ENCODE measurements at regions not wholly inside any gene's neighbourhood (a gene's known extent, or its start where the extent isn't known, plus 50 kb on each side); places are given as distances from the start of the nearest gene placed in this dataset.

DNA sequence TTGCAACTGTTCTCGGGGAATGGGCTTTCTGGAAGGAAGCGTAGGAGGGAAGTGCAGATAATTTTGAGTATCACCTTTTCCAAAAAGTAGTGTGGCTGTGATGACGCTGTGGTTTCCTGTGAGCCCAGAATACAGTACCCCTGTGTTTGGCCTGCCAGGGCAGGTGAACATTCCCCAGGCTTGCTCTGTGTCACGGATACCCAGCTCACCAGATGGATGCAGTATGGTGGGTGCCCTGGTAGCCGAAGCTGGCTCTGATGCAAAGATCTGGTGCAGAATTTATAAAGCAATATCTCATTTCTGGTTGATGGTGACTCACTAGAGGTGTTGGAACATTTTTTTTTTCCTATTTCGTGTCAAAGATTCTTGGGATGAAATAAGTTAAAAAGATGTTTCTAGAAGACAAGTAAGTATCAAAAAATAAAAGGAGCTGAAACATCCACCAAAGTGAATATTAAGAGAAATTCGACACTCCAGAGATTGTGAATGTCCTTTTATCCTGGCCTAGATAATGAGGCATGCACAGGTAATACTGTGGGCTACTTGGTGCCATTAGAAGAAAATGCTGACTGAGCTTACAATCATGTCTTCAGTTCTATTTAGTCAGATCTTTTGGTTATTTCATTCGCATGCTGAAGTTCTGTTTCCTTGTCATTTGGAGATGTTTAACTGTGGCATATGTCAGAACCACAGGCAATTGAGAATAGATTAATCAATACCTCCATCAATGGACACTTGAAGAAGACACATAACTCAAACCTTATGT is 200.1 kb downstream of the GADD45G start:
- Histone ChIP-seq H3K9me3 (no peaks in the 10 kb centered on the region), H3K27me3 (ENCODE audit: low read depth) (no peaks in the 10 kb centered on the region), H3K27ac (no peak overlapping the region), H3K4me3 (no peak overlapping the region), H3K36me3 (no peaks in the 10 kb centered on the region), H3K4me1 (peaks cover 14% of the 10 kb centered on the region)
- ATAC-seq (no peak), DNase-seq (no peak)
- TF ChIP-seq, protein P1, sequence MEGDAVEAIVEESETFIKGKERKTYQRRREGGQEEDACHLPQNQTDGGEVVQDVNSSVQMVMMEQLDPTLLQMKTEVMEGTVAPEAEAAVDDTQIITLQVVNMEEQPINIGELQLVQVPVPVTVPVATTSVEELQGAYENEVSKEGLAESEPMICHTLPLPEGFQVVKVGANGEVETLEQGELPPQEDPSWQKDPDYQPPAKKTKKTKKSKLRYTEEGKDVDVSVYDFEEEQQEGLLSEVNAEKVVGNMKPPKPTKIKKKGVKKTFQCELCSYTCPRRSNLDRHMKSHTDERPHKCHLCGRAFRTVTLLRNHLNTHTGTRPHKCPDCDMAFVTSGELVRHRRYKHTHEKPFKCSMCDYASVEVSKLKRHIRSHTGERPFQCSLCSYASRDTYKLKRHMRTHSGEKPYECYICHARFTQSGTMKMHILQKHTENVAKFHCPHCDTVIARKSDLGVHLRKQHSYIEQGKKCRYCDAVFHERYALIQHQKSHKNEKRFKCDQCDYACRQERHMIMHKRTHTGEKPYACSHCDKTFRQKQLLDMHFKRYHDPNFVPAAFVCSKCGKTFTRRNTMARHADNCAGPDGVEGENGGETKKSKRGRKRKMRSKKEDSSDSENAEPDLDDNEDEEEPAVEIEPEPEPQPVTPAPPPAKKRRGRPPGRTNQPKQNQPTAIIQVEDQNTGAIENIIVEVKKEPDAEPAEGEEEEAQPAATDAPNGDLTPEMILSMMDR (IDR thresholded peaks at IDR 0.05) = no peak
- intact Hi-C loops (cut with DNase I) = no loop called here

DNA sequence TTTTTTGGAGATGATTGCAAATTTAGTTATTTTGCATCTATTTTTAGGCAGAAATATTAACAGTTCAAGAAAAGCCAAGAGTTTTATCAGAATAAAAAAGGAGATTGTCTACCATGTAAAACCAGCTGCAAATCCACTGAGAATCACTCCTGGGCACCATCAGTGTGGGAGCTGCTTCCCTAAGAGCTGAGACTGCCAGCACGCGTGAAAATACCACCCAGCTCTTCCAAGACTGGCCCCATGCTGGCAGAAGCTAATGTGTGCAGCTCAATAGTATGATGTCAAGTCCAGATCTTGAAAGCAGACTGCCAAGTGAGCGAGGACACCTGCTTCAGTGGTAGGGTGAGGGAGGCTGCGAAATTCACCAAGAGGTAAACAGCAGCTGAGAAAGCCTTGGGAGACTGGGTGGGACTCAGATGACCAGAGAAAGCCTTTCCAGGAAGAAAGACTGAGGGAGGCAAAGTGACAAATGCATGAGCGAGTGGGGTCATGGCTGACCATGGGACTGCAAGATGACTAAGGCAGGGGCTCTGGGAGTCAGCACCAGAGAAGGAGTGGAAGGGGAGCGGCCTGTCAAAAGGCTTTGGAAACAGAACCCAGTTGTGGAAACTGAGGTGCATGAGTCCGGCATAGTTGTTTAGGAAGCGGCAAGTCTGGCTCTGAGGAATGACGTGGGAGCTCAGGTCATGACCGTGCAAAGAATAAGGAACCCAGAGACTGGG is 200.9 kb downstream of the GADD45G start:
- intact Hi-C loops (cut with DNase I) = no loop called here
- no peaks in the 10 kb centered on the region for H3K27me3 ChIP-seq (ENCODE audit: low read depth)
- DNase-seq (no peak), ATAC-seq (no peak)
- TF ChIP-seq, protein P1 (IDR thresholded peaks at IDR 0.05) = no peak
- H3K36me3 ChIP-seq = no peaks in the 10 kb centered on the region
- H3K9me3 ChIP-seq = no peaks in the 10 kb centered on the region
- H3K4me3 ChIP-seq = no peak overlapping the region
- no peak overlapping the region for H3K27ac ChIP-seq
- H3K4me1 ChIP-seq = peaks cover 14% of the 10 kb centered on the region

DNA sequence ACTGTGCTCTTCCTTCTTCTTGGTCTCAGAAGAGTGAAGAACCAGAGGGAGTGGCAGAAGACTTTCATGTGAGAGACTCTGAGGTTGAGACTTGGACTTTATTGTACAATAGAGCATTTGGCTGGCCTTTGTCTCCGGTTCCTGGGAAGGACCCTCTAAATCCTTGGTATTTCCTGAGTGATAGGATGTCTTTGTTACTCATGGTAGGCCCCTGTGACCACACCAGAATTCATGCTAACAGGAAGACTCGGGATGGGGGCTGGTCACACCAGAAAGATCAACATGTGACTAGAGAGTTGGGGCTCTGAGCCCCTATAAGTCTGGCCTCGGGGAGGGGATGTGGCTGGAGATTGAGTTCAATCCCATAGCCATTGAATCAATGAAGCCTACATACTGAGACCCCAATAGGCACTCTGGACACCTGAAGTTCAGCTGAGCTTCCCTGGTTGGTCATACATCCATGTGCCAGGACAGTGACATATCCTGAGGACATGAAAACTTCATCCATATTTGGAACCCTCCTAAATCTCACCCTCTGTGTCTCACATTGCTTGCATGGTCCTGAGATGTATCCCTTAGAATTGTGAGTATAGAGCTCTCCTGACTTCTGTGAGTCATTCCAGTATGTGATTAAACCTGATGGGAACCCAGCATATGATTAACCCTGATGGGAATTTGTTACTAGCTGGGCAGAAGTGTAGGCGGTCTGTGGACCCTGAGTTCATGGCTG is 201.7 kb downstream of the GADD45G start:
- H3K9me3 ChIP-seq = no peaks in the 10 kb centered on the region

DNA sequence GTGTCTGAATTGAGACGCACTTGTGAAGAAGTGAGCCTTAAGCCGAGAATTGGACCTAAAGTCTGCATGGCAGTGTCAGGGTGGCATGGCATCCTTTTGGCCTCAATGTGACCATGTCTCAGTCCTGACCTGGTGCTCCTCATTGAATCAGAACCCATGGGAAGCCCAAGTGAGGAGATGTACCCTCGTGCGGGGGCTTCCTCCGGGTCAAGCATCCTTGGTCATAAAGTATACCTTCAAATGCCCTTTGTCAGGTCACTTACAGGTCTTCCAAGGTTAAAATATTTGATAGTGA is 202.2 kb downstream of the GADD45G start:
- ATAC-seq = no peak

More for the DNA sequence above, 201.7 kb downstream of the GADD45G start:
- TF ChIP-seq, protein P1 (IDR thresholded peaks at IDR 0.05) = no peak
- Histone ChIP-seq H3K4me3 (no peak overlapping the region), H3K27ac (no peak overlapping the region), H3K27me3 (ENCODE audit: low read depth) (no peaks in the 10 kb centered on the region), H3K36me3 (no peaks in the 10 kb centered on the region), H3K4me1 (peaks cover 14% of the 10 kb centered on the region)
- no peak for ATAC-seq
- DNase-seq = no peak
- intact Hi-C loops (cut with DNase I) = no loop called here

DNA sequence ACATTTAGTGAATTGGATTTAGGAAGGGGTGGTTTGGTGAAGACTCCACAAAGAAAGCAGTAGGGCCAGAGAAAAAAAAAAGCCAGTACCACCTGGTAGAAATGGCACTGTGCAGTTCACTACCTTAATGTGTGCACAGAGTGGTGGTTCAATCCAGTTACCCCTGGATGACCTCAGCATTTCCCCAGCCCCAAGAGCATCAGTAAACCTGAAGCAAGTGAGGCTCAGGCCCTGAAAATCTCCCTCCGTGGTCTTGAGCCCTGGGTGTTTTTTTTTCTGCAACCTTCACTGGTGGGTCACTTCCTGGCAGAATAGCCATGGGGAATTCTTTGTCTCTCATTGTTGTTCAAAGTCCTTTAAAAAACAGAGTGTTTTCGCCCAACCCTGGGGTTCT is 202.9 kb downstream of the GADD45G start:
- intact Hi-C loops (cut with DNase I) = no loop called here
- TF ChIP-seq, protein P1 (IDR thresholded peaks at IDR 0.05) = no peak
- no peak overlapping the region for H3K27ac ChIP-seq
- no peaks in the 10 kb centered on the region for H3K27me3 ChIP-seq (ENCODE audit: low read depth)
- no peak overlapping the region for H3K4me3 ChIP-seq
- ATAC-seq = no peak
- peaks cover 8% of the 10 kb centered on the region for H3K4me1 ChIP-seq
- H3K36me3 ChIP-seq = no peaks in the 10 kb centered on the region
- DNase-seq = no peak
- H3K9me3 ChIP-seq = no peaks in the 10 kb centered on the region

More for the DNA sequence above, 202.2 kb downstream of the GADD45G start:
- intact Hi-C loops (cut with DNase I) = no loop called here
- peak; percentile 20 for DNase-seq
- TF ChIP-seq, protein P1 (IDR thresholded peaks at IDR 0.05) = no peak
- Histone ChIP-seq H3K4me1 (peaks cover 14% of the 10 kb centered on the region), H3K36me3 (no peaks in the 10 kb centered on the region), H3K27ac (no peak overlapping the region), H3K9me3 (no peaks in the 10 kb centered on the region), H3K27me3 (ENCODE audit: low read depth) (no peaks in the 10 kb centered on the region), H3K4me3 (no peak overlapping the region)

Measured in lower lobe of right lung (tissue), 2 donors.